K562 (cell line): ENCODE measurements at regions not wholly inside any gene's neighbourhood (a gene's known extent, or its start where the extent isn't known, plus 50 kb on each side); places are given as distances from the start of the nearest gene placed in this dataset.

Experiments used
- ATAC-seq: fragments of 200-7000 bp; cut with Tn5 transposase; 3 replicates; pipeline ENCODE4 v1.9.1; 2020; ENCODE audit warnings: moderate library complexity
- BruUV-seq: library from RNA; stranded (reverse); fragments of 400-500 nt; replicated peaks from 2 replicates; lab custom pipeline; 2021; lab: Mats Ljungman, UMichigan
- CTCF ChIA-PET: fragments of 300-600 bp; formaldehyde crosslinking; extraction: SDS; loops from one replicate; lab custom pipeline; 2021; ENCODE audit warnings: low intra/inter-chr PET ratio; lab: Yijun Ruan, JAX
- POLR2A ChIA-PET: fragments of 300-600, 350-650 bp; sonication (Branson Sonifier 250); formaldehyde crosslinking; extraction: SDS; loops from one replicate; lab custom pipeline; 2021; ENCODE audit warnings: antibody characterized with exemption, inconsistent platforms; lab: Yijun Ruan, JAX
- DNase-seq, 4 experiments: peaks; one replicate each; pipeline versions ENCODE4 v3.0.0 to v3.0.0-alpha.2; 2011 to 2018; ENCODE audit warnings: low spot score in 3 of 4, mixed read lengths in 3 of 4; ENCODE audit errors: extremely low read depth in 1 of 4
- FAIRE-seq: peaks from 2 replicates; lab custom pipeline; 2011; peaks lifted over from hg19 to GRCh38; lab: Jason Lieb, UNC
- H2AFZ ChIP-seq: 2 replicates; pipeline ENCODE4 v1.6.0; 2011; ENCODE audit warnings: low read depth, low read length, control low read depth, inconsistent platforms
- H3K27ac ChIP-seq: fragments of 200-600 bp; 3 replicates; pipeline ENCODE4 v1.8.0; 2011; ENCODE audit warnings: low read depth, mild to moderate bottlenecking, control low read depth, inconsistent platforms, low read length, moderate library complexity, mixed read lengths; ENCODE audit errors: extremely low read depth
- H3K27me3 ChIP-seq, 2 experiments: fragments of 300-600 bp in 1 of 2; 2 replicates in 1 of 2; 3 replicates in 1 of 2; pipeline versions ENCODE4 v1.6.0 to v1.8.0; 2011; ENCODE audit warnings: inconsistent platforms in 2 of 2, low read length in 2 of 2, mild to moderate bottlenecking in 1 of 2, mixed read lengths in 1 of 2, moderate library complexity in 1 of 2; ENCODE audit not compliant: control insufficient read depth in 2 of 2, insufficient read depth in 2 of 2
- H3K36me3 ChIP-seq: fragments of 300-600 bp; 3 replicates; pipeline ENCODE4 v1.8.0; 2011; ENCODE audit warnings: mild to moderate bottlenecking, low read length, inconsistent platforms; ENCODE audit not compliant: control insufficient read depth, insufficient read depth
- H3K4me1 ChIP-seq, 2 experiments: fragments of 200-600 bp in 1 of 2; replicated peaks in 1 of 2; 2 replicates in 1 of 2; 3 replicates in 1 of 2; pipeline versions ENCODE4 v1.5.1 to v1.8.0; 2011; ENCODE audit warnings: inconsistent platforms in 2 of 2, low read length in 2 of 2, mild to moderate bottlenecking in 1 of 2, mixed read lengths in 1 of 2, moderate library complexity in 1 of 2; ENCODE audit not compliant: control insufficient read depth in 2 of 2, insufficient read depth in 2 of 2
- H3K4me2 ChIP-seq: 2 replicates; pipeline ENCODE4 v1.6.1; 2011; ENCODE audit warnings: low read length, control low read depth, inconsistent platforms, mixed read lengths; ENCODE audit not compliant: insufficient read depth
- H3K4me3 ChIP-seq: fragments of 200-600 bp; sonication (generic), shearing (Covaris generic); 2 replicates; pipeline ENCODE4 v1.5.1; 2016; ENCODE audit warnings: control low read depth, inconsistent platforms
- H3K79me2 ChIP-seq: fragments of 200-600 bp; 3 replicates; pipeline ENCODE4 v1.8.0; 2011; ENCODE audit warnings: low read length, inconsistent platforms; ENCODE audit not compliant: control insufficient read depth, insufficient read depth
- H3K9ac ChIP-seq, 2 experiments: 2 replicates each; pipeline versions ENCODE4 v1.6.0 to v1.6.1; 2011; ENCODE audit warnings: low read depth in 2 of 2, low read length in 2 of 2, control low read depth in 1 of 2, inconsistent platforms in 1 of 2, mild to moderate bottlenecking in 1 of 2, mixed read lengths in 1 of 2; ENCODE audit not compliant: insufficient read depth in 1 of 2
- H3K9me1 ChIP-seq: one replicate; pipeline ENCODE4 v1.6.0; 2011; ENCODE audit warnings: inconsistent platforms, mild to moderate bottlenecking, low read length, moderate library complexity; ENCODE audit not compliant: control insufficient read depth, insufficient read depth
- H3K9me3 ChIP-seq: replicated peaks from 2 replicates; pipeline ENCODE4 v1.5.1; 2011; ENCODE audit warnings: low read depth, low read length, inconsistent platforms; ENCODE audit not compliant: control insufficient read depth, insufficient read depth
- H4K20me1 ChIP-seq: replicated peaks from 2 replicates; pipeline ENCODE4 v1.6.1; 2011; ENCODE audit warnings: low read length, inconsistent platforms, mixed read lengths; ENCODE audit not compliant: control insufficient read depth, insufficient read depth
- CCNT2 ChIP-seq: IDR thresholded peaks from 2 replicates; pipeline ENCODE4 v1.6.1; 2011; ENCODE audit warnings: borderline replicate concordance, low read depth, mild to moderate bottlenecking, moderate library complexity, mixed read lengths, low read length; ENCODE audit not compliant: insufficient read length; ENCODE audit errors: extremely low read depth
- KAT2B ChIP-seq: IDR thresholded peaks from one replicate; pipeline ENCODE4 v1.6.1; 2012; ENCODE audit warnings: low read depth, mild to moderate bottlenecking, control low read depth, inconsistent platforms, low read length, moderate library complexity
- MEIS2 ChIP-seq: fragments of 450-650 bp; IDR thresholded peaks from 2 replicates; pipeline ENCODE4 v1.6.1; 2014; ENCODE audit warnings: mild to moderate bottlenecking; ENCODE audit not compliant: partially characterized antibody
- MYC ChIP-seq, 2 experiments: fragments of 250-450 bp in 1 of 2; sonication (Bioruptor Pico) in 1 of 2; IDR thresholded peaks; 2 replicates each; pipeline versions ENCODE4 v1.5.1 to v1.6.1; 2012 to 2021; ENCODE audit warnings: low read depth in 2 of 2, borderline replicate concordance in 1 of 2, improper control_type of control experiment in 1 of 2, low read length in 1 of 2, mild to moderate bottlenecking in 1 of 2, moderate library complexity in 1 of 2
- WGBS: fragments of 100-300 bp; shearing (Covaris generic); methylation state at CpG from one replicate; pipeline ENCODE4 v1.1.6; 2016; ENCODE audit warnings: low coverage, mixed read lengths; ENCODE audit not compliant: insufficient coverage; ENCODE audit errors: missing lambda C conversion rate; 5-methylcytosine and 5-hydroxymethylcytosine counted together
- in situ Hi-C: fragments of 300-500 bp; cut with MboI; formaldehyde crosslinking; loops from 4 replicates; pipeline ENCODE4 v1.15.0; 2018; ENCODE audit warnings: inconsistent platforms, mixed read lengths
- intact Hi-C: fragments of 100-400 bp; cut with micrococcal nuclease; formaldehyde crosslinking; loops from 2 replicates; pipeline ENCODE4 v1.14.2; 2022
- TF ChIP-seq, protein P1 (sequence below), 2 experiments: IDR thresholded peaks in 1 of 2; conservative IDR thresholded peaks in 1 of 2; 2 replicates each; pipeline ENCODE4 v1.6.1; 2016; ENCODE audit warnings: low read depth in 2 of 2, mild to moderate bottlenecking in 1 of 2, missing compliant biosample characterization in 1 of 2, missing genetic modification characterization in 1 of 2, moderate library complexity in 1 of 2
- TF ChIP-seq, protein P2 (sequence below): fragments of 450-650 bp; IDR thresholded peaks from 2 replicates; pipeline ENCODE4 v1.6.1; 2016
- TF ChIP-seq, protein P3 (sequence below), 2 experiments: fragments of 450-650 bp in 1 of 2; IDR thresholded peaks; 2 replicates each; pipeline ENCODE4 v1.6.1; 2011 to 2017; ENCODE audit warnings: low read depth in 2 of 2, antibody characterized with exemption in 1 of 2, borderline replicate concordance in 1 of 2, low read length in 1 of 2, mild to moderate bottlenecking in 1 of 2, mixed read lengths in 1 of 2; ENCODE audit not compliant: control insufficient read depth in 1 of 2

DNA sequence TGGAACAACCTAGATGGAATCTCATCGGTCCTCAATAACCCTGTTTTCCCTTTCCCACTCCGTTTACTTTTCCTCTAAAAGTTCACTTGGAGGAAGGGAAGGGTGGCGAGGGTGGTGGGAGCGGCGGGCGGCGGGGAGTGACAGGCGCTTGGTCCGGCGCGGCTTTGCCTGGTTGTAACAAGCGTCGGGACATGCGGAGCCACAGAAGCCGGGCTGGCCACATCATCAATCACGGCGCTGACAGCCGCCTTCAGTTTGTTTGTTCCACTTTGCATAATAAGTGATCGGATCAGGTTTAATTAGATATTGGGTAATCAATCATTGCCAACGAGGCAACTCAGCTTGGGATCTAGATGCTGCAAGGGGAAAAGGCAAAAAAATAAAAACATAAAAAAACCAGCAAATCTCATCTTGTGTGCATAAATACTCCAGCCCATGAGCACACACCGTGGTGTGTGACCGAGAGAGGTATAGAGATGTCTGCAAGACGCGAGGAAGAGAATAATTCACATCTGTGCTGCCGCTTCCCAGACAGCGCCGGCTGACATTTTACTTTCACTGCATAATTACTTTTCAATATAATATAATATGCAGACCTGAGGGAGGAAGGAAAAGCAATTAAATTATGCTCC is 396.2 kb upstream of the IRX4 start:
- in situ Hi-C loops = no loop called here
- POLR2A ChIA-PET = no interaction called here
- no peak for DNase-seq
- intact Hi-C loops = no loop called here
- H4K20me1 ChIP-seq = no peaks in the 10 kb centered on the region; the same call in 1 of the 2 replicates
- H3K27me3 ChIP-seq = peaks cover 24 to 46% of the 10 kb centered on the region in 2 experiments; a peak in 4 of 5 replicates
- no peaks in the 10 kb centered on the region for H3K79me2 ChIP-seq
- no peak overlapping the region for H2AFZ ChIP-seq
- 1% methylated on average over 26 of the region's 27 CpGs for WGBS
- no peak for ATAC-seq
- no peak overlapping the region for H3K27ac ChIP-seq
- TF ChIP-seq CCNT2 (no peak), MEIS2 (peak; percentile 41), KAT2B (no peak), MYC (IDR thresholded peaks at IDR 0.05; ENCODE audit: low read depth, low read length) (no peak), MYC (CRISPR knock-in tag; IDR thresholded peaks at IDR 0.05; ENCODE audit: borderline replicate concordance, low read depth) (no peak)
- TF ChIP-seq, protein P1, sequence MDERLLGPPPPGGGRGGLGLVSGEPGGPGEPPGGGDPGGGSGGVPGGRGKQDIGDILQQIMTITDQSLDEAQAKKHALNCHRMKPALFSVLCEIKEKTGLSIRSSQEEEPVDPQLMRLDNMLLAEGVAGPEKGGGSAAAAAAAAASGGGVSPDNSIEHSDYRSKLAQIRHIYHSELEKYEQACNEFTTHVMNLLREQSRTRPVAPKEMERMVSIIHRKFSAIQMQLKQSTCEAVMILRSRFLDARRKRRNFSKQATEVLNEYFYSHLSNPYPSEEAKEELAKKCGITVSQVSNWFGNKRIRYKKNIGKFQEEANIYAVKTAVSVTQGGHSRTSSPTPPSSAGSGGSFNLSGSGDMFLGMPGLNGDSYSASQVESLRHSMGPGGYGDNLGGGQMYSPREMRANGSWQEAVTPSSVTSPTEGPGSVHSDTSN (CRISPR knock-in tag; IDR thresholded peaks at IDR 0.05; ENCODE audit: low read depth) = no peak
- TF ChIP-seq, protein P1 (tag; conservative IDR thresholded peaks at IDR 0.05; ENCODE audit: low read depth) = 0 out of 2 replicates have a peak, but pooled peaks have one; percentile 8
- TF ChIP-seq, protein P2, sequence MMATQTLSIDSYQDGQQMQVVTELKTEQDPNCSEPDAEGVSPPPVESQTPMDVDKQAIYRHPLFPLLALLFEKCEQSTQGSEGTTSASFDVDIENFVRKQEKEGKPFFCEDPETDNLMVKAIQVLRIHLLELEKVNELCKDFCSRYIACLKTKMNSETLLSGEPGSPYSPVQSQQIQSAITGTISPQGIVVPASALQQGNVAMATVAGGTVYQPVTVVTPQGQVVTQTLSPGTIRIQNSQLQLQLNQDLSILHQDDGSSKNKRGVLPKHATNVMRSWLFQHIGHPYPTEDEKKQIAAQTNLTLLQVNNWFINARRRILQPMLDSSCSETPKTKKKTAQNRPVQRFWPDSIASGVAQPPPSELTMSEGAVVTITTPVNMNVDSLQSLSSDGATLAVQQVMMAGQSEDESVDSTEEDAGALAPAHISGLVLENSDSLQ = peak; percentile 54; the same call in 1 of the 2 replicates
- TF ChIP-seq, protein P3, sequence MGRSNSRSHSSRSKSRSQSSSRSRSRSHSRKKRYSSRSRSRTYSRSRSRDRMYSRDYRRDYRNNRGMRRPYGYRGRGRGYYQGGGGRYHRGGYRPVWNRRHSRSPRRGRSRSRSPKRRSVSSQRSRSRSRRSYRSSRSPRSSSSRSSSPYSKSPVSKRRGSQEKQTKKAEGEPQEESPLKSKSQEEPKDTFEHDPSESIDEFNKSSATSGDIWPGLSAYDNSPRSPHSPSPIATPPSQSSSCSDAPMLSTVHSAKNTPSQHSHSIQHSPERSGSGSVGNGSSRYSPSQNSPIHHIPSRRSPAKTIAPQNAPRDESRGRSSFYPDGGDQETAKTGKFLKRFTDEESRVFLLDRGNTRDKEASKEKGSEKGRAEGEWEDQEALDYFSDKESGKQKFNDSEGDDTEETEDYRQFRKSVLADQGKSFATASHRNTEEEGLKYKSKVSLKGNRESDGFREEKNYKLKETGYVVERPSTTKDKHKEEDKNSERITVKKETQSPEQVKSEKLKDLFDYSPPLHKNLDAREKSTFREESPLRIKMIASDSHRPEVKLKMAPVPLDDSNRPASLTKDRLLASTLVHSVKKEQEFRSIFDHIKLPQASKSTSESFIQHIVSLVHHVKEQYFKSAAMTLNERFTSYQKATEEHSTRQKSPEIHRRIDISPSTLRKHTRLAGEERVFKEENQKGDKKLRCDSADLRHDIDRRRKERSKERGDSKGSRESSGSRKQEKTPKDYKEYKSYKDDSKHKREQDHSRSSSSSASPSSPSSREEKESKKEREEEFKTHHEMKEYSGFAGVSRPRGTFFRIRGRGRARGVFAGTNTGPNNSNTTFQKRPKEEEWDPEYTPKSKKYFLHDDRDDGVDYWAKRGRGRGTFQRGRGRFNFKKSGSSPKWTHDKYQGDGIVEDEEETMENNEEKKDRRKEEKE (IDR thresholded peaks at IDR 0.05; ENCODE audit: borderline replicate concordance in 1 of 2, control insufficient read depth in 1 of 2, low read depth in 2 of 2, low read length in 1 of 2) = no peak
- H3K36me3 ChIP-seq = no peaks in the 10 kb centered on the region
- H3K4me1 ChIP-seq = no peaks in the 10 kb centered on the region
- H3K4me2 ChIP-seq = no peak overlapping the region
- FAIRE-seq = no peak
- no peak overlapping the region for H3K4me3 ChIP-seq
- no peaks in the 10 kb centered on the region for H3K9me1 ChIP-seq
- CTCF ChIA-PET = no interaction called here
- no TSS peak for BruUV-seq
- H3K9me3 ChIP-seq = no peaks in the 10 kb centered on the region
- H3K9ac ChIP-seq = no peak overlapping the region
